K562 (cell line): ENCODE measurements at regions not wholly inside any gene's neighbourhood (a gene's known extent, or its start where the extent isn't known, plus 50 kb on each side); places are given as distances from the start of the nearest gene placed in this dataset.

Experiments used
- ATAC-seq: fragments of 200-7000 bp; cut with Tn5 transposase; 3 replicates; pipeline ENCODE4 v1.9.1; 2020; ENCODE audit warnings: moderate library complexity
- BruUV-seq: library from RNA; stranded (reverse); fragments of 400-500 nt; replicated peaks from 2 replicates; lab custom pipeline; 2021; lab: Mats Ljungman, UMichigan
- CTCF ChIA-PET: fragments of 300-600 bp; formaldehyde crosslinking; extraction: SDS; loops from one replicate; lab custom pipeline; 2021; ENCODE audit warnings: low intra/inter-chr PET ratio; lab: Yijun Ruan, JAX
- POLR2A ChIA-PET: fragments of 300-600, 350-650 bp; sonication (Branson Sonifier 250); formaldehyde crosslinking; extraction: SDS; loops from one replicate; lab custom pipeline; 2021; ENCODE audit warnings: antibody characterized with exemption, inconsistent platforms; lab: Yijun Ruan, JAX
- DNase-seq, 4 experiments: peaks; one replicate each; pipeline versions ENCODE4 v3.0.0 to v3.0.0-alpha.2; 2011 to 2018; ENCODE audit warnings: low spot score in 3 of 4, mixed read lengths in 3 of 4; ENCODE audit errors: extremely low read depth in 1 of 4
- FAIRE-seq: peaks from 2 replicates; lab custom pipeline; 2011; peaks lifted over from hg19 to GRCh38; lab: Jason Lieb, UNC
- H2AFZ ChIP-seq: 2 replicates; pipeline ENCODE4 v1.6.0; 2011; ENCODE audit warnings: low read depth, low read length, control low read depth, inconsistent platforms
- H3K27ac ChIP-seq: fragments of 200-600 bp; 3 replicates; pipeline ENCODE4 v1.8.0; 2011; ENCODE audit warnings: low read depth, mild to moderate bottlenecking, control low read depth, inconsistent platforms, low read length, moderate library complexity, mixed read lengths; ENCODE audit errors: extremely low read depth
- H3K27me3 ChIP-seq, 2 experiments: fragments of 300-600 bp in 1 of 2; 2 replicates in 1 of 2; 3 replicates in 1 of 2; pipeline versions ENCODE4 v1.6.0 to v1.8.0; 2011; ENCODE audit warnings: inconsistent platforms in 2 of 2, low read length in 2 of 2, mild to moderate bottlenecking in 1 of 2, mixed read lengths in 1 of 2, moderate library complexity in 1 of 2; ENCODE audit not compliant: control insufficient read depth in 2 of 2, insufficient read depth in 2 of 2
- H3K36me3 ChIP-seq: fragments of 300-600 bp; 3 replicates; pipeline ENCODE4 v1.8.0; 2011; ENCODE audit warnings: mild to moderate bottlenecking, low read length, inconsistent platforms; ENCODE audit not compliant: control insufficient read depth, insufficient read depth
- H3K4me1 ChIP-seq, 2 experiments: fragments of 200-600 bp in 1 of 2; replicated peaks in 1 of 2; 2 replicates in 1 of 2; 3 replicates in 1 of 2; pipeline versions ENCODE4 v1.5.1 to v1.8.0; 2011; ENCODE audit warnings: inconsistent platforms in 2 of 2, low read length in 2 of 2, mild to moderate bottlenecking in 1 of 2, mixed read lengths in 1 of 2, moderate library complexity in 1 of 2; ENCODE audit not compliant: control insufficient read depth in 2 of 2, insufficient read depth in 2 of 2
- H3K4me2 ChIP-seq: 2 replicates; pipeline ENCODE4 v1.6.1; 2011; ENCODE audit warnings: low read length, control low read depth, inconsistent platforms, mixed read lengths; ENCODE audit not compliant: insufficient read depth
- H3K4me3 ChIP-seq: fragments of 200-600 bp; sonication (generic), shearing (Covaris generic); 2 replicates; pipeline ENCODE4 v1.5.1; 2016; ENCODE audit warnings: control low read depth, inconsistent platforms
- H3K79me2 ChIP-seq: fragments of 200-600 bp; 3 replicates; pipeline ENCODE4 v1.8.0; 2011; ENCODE audit warnings: low read length, inconsistent platforms; ENCODE audit not compliant: control insufficient read depth, insufficient read depth
- H3K9ac ChIP-seq, 2 experiments: 2 replicates each; pipeline versions ENCODE4 v1.6.0 to v1.6.1; 2011; ENCODE audit warnings: low read depth in 2 of 2, low read length in 2 of 2, control low read depth in 1 of 2, inconsistent platforms in 1 of 2, mild to moderate bottlenecking in 1 of 2, mixed read lengths in 1 of 2; ENCODE audit not compliant: insufficient read depth in 1 of 2
- H3K9me1 ChIP-seq: one replicate; pipeline ENCODE4 v1.6.0; 2011; ENCODE audit warnings: inconsistent platforms, mild to moderate bottlenecking, low read length, moderate library complexity; ENCODE audit not compliant: control insufficient read depth, insufficient read depth
- H3K9me3 ChIP-seq: replicated peaks from 2 replicates; pipeline ENCODE4 v1.5.1; 2011; ENCODE audit warnings: low read depth, low read length, inconsistent platforms; ENCODE audit not compliant: control insufficient read depth, insufficient read depth
- H4K20me1 ChIP-seq: replicated peaks from 2 replicates; pipeline ENCODE4 v1.6.1; 2011; ENCODE audit warnings: low read length, inconsistent platforms, mixed read lengths; ENCODE audit not compliant: control insufficient read depth, insufficient read depth
- CREB5 ChIP-seq: fragments of 250-450 bp; sonication (Bioruptor Pico); IDR thresholded peaks from 2 replicates; pipeline ENCODE4 v1.5.0; 2020; ENCODE audit warnings: mild to moderate bottlenecking
- ETV6 ChIP-seq, 3 experiments: fragments of 150-350 bp in 1 of 3; sonication (generic) in 1 of 3; formaldehyde crosslinking in 1 of 3; IDR thresholded peaks; 2 replicates each; pipeline versions ENCODE4 v1.6.1 to v1.8.0; 2014 to 2022; ENCODE audit warnings: borderline replicate concordance in 2 of 3, low read depth in 2 of 3, antibody characterized with exemption in 1 of 3, low read length in 1 of 3, mild to moderate bottlenecking in 1 of 3, missing genetic modification reagents in 1 of 3
- SUPT5H ChIP-seq: fragments of 450-650 bp; IDR thresholded peaks from 2 replicates; pipeline ENCODE4 v1.6.1; 2016
- THRA ChIP-seq: fragments of 450-650 bp; IDR thresholded peaks from 2 replicates; pipeline ENCODE4 v1.6.1; 2017; ENCODE audit warnings: mild to moderate bottlenecking, moderate library complexity
- WGBS: fragments of 100-300 bp; shearing (Covaris generic); methylation state at CpG from one replicate; pipeline ENCODE4 v1.1.6; 2016; ENCODE audit warnings: low coverage, mixed read lengths; ENCODE audit not compliant: insufficient coverage; ENCODE audit errors: missing lambda C conversion rate; 5-methylcytosine and 5-hydroxymethylcytosine counted together
- in situ Hi-C: fragments of 300-500 bp; cut with MboI; formaldehyde crosslinking; loops from 4 replicates; pipeline ENCODE4 v1.15.0; 2018; ENCODE audit warnings: inconsistent platforms, mixed read lengths
- intact Hi-C: fragments of 100-400 bp; cut with micrococcal nuclease; formaldehyde crosslinking; loops from 2 replicates; pipeline ENCODE4 v1.14.2; 2022

- no peaks in the 10 kb centered on the region for H3K4me1 ChIP-seq
- no TSS peak for BruUV-seq
- no peaks in the 10 kb centered on the region for H3K9me1 ChIP-seq
- no peaks in the 10 kb centered on the region for H3K36me3 ChIP-seq
- DNase-seq (no peak), FAIRE-seq (no peak), ATAC-seq (no peak)
- no peaks in the 10 kb centered on the region for H3K79me2 ChIP-seq
- no peak overlapping the region for H3K27ac ChIP-seq
- in situ Hi-C loops = no loop called here
- ChIA-PET CTCF (no interaction called here), POLR2A (no interaction called here)
- no peak overlapping the region for H3K4me2 ChIP-seq
- no peaks in the 10 kb centered on the region for H4K20me1 ChIP-seq
- no peak overlapping the region for H3K4me3 ChIP-seq
- 0% methylated on average over 3 of the region's 3 CpGs for WGBS
- H3K27me3 ChIP-seq = no peaks in the 10 kb centered on the region
- H3K9me3 ChIP-seq = no peaks in the 10 kb centered on the region
- no peak overlapping the region for H3K9ac ChIP-seq
- H2AFZ ChIP-seq = no peak overlapping the region
- intact Hi-C loops = no loop called here
- TF ChIP-seq THRA = no peak
- no peak for TF ChIP-seq ETV6 (IDR thresholded peaks at IDR 0.05; ENCODE audit: borderline replicate concordance in 1 of 2, low read depth in 2 of 2, low read length in 1 of 2)
- no peak for TF ChIP-seq ETV6 (CRISPR knock-in tag; IDR thresholded peaks at IDR 0.05; ENCODE audit: borderline replicate concordance)
- no peak for TF ChIP-seq CREB5 (CRISPR knock-in tag)
- no peak for TF ChIP-seq SUPT5H
Observed at GRCh38 chr20:40307268-40307667, 381.8 kb downstream of the MAFB start.
